Epithelial cell of esophagus (primary cell): ENCODE measurements at regions not wholly inside any gene's neighbourhood (a gene's known extent, or its start where the extent isn't known, plus 50 kb on each side); places are given as distances from the start of the nearest gene placed in this dataset.
A peak's percentile ranks its signal among the peaks of the same experiment; 100 is the strongest.

ENCODE experiments used
- DNase-seq: peaks from one replicate; pipeline ENCODE4 v3.0.0; 2010; ENCODE audit warnings: low read depth
- H3K4me3 ChIP-seq: 2 replicates; pipeline ENCODE4 v1.5.1; 2011; ENCODE audit warnings: mild to moderate bottlenecking, low read length, control low read depth
- CTCF ChIP-seq: IDR thresholded peaks from 2 replicates; pipeline ENCODE4 v1.5.1; 2011; ENCODE audit warnings: low read depth, mild to moderate bottlenecking, low read length, control low read depth, inconsistent platforms; ENCODE audit not compliant: insufficient read depth; ENCODE audit errors: missing control alignments

GRCh38 chr12:30843211-30843610 is 83.3 kb upstream of the TSPAN11 start:
- DNase-seq, result no peak
- H3K4me3 ChIP-seq, result no peak overlapping the region
- TF ChIP-seq CTCF, result no peak

GRCh38 chr12:30840715-30841114 is 85.8 kb upstream of the TSPAN11 start:
- H3K4me3 ChIP-seq, result no peak overlapping the region
- no peak for TF ChIP-seq CTCF
- peak; percentile 6 for DNase-seq

GRCh38 chr12:30839643-30840220 is 85.0 kb upstream of the CAPRIN2 start:
- no peak overlapping the region for H3K4me3 ChIP-seq
- TF ChIP-seq CTCF, result no peak
- no peak for DNase-seq

- H3K4me3 ChIP-seq, result no peak overlapping the region
- DNase-seq, result no peak
- TF ChIP-seq CTCF, result no peak
These were observed 82.8 kb upstream of the CAPRIN2 start for GRCh38 chr12:30837595-30837994.

- no peak for TF ChIP-seq CTCF
- H3K4me3 ChIP-seq, result no peak overlapping the region
- peak; percentile 86 for DNase-seq
These were observed 82.1 kb upstream of the CAPRIN2 start for GRCh38 chr12:30836656-30837445.

- H3K4me3 ChIP-seq, result no peak overlapping the region
- no peak for DNase-seq
- TF ChIP-seq CTCF, result no peak
These were observed 80.5 kb upstream of the CAPRIN2 start for GRCh38 chr12:30835216-30835615.

- H3K4me3 ChIP-seq, result no peak overlapping the region
- no peak for TF ChIP-seq CTCF
These were observed 76.0 kb upstream of the CAPRIN2 start for GRCh38 chr12:30830751-30831150.

More at GRCh38 chr12:30830751-30831150, 76.0 kb upstream of the CAPRIN2 start:
- no peak for DNase-seq
